ENCODE measurements at regions not wholly inside any gene's neighbourhood (a gene's known extent, or its start where the extent isn't known, plus 50 kb on each side); places are given as distances from the start of the nearest gene placed in this dataset.

DNA sequence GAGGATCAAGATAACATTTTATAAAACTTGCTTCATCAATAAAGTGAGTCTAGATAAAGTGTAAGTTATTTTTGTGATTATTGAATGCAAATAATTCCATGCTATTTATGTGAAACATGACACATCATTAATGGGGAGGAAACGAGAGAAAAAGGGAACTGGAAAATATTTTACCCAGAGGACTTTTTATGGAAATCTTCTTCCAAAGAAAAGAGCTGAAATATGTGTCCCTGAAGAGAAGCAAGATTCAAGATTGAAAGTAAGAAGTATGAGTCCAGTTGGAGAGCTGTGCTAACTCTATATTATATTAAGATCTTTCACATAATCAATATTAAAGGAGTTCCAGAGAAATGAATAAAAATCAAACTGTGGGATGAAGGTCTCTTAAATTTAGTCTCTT lies 1361.8 kb downstream of the GATA3 start:
- Histone ChIP-seq H3K9ac (ENCODE audit: insufficient read length, low read depth) (no peak overlapping the region), H3K27me3 (ENCODE audit: insufficient read depth, insufficient read length) (no peaks in the 10 kb centered on the region), H3K36me3 (ENCODE audit: insufficient read depth, insufficient read length, low read length) (no peaks in the 10 kb centered on the region), H3K9me3 (ENCODE audit: insufficient read depth, low read length) (no peaks in the 10 kb centered on the region; the same call in 1 of the 2 replicates), H3K4me3 (ENCODE audit: insufficient read length, low read depth) (no peak overlapping the region), H3K4me1 (ENCODE audit: insufficient read depth, insufficient read length) (no peaks in the 10 kb centered on the region)
- TF ChIP-seq YY1 (IDR thresholded peaks at IDR 0.05; ENCODE audit: insufficient read depth, insufficient read length) = no peak
- no peak for TF ChIP-seq SUZ12 (IDR thresholded peaks at IDR 0.05; ENCODE audit: extremely low read depth, insufficient read depth, insufficient read length)
- no peak for TF ChIP-seq ZNF274 (IDR thresholded peaks at IDR 0.05; ENCODE audit: low read depth, low read length)
- no peak for DNase-seq (ENCODE audit: low read depth, low spot score)

DNA sequence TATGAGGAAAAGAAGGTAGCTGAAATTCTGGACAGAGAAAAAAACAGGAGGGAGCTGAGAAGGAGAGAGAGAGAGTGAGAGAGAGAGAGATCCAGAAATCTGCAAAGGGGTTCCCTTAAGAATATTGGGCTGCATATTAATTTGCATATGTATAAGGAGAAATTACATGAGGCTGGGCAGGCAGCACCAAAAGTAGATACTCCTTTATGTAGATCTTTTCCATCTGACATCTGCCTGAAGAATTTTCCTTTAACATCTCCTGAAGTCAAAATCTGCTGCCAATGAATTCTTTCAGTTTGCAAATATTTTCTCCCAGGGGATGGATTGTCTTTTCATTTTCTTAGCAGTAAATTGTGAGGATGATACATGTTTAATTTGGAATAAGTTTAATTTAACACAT lies 1365.3 kb downstream of the GATA3 start:
- DNase-seq (ENCODE audit: low read depth, low spot score) = no peak
- Histone ChIP-seq H3K4me1 (ENCODE audit: insufficient read depth, insufficient read length) (no peaks in the 10 kb centered on the region), H3K27me3 (ENCODE audit: insufficient read depth, insufficient read length) (no peaks in the 10 kb centered on the region), H3K36me3 (ENCODE audit: insufficient read depth, insufficient read length, low read length) (no peaks in the 10 kb centered on the region), H3K9ac (ENCODE audit: insufficient read length, low read depth) (no peak overlapping the region), H3K9me3 (ENCODE audit: insufficient read depth, low read length) (no peaks in the 10 kb centered on the region; the same call in 1 of the 2 replicates), H3K4me3 (ENCODE audit: insufficient read length, low read depth) (no peak overlapping the region)
- TF ChIP-seq SUZ12 (IDR thresholded peaks at IDR 0.05; ENCODE audit: extremely low read depth, insufficient read depth, insufficient read length) (no peak), YY1 (IDR thresholded peaks at IDR 0.05; ENCODE audit: insufficient read depth, insufficient read length) (no peak), ZNF274 (IDR thresholded peaks at IDR 0.05; ENCODE audit: low read depth, low read length) (no peak)

- H3K36me3 ChIP-seq (ENCODE audit: insufficient read depth, insufficient read length, low read length) = no peaks in the 10 kb centered on the region
- no peak overlapping the region for H3K4me3 ChIP-seq (ENCODE audit: insufficient read length, low read depth)
- H3K9me3 ChIP-seq (ENCODE audit: insufficient read depth, low read length) = no peaks in the 10 kb centered on the region
- H3K9ac ChIP-seq (ENCODE audit: insufficient read length, low read depth) = no peak overlapping the region
- TF ChIP-seq ZNF274 (IDR thresholded peaks at IDR 0.05; ENCODE audit: low read depth, low read length) = no peak
- TF ChIP-seq SUZ12 (IDR thresholded peaks at IDR 0.05; ENCODE audit: extremely low read depth, insufficient read depth, insufficient read length) = no peak
- TF ChIP-seq YY1 (IDR thresholded peaks at IDR 0.05; ENCODE audit: insufficient read depth, insufficient read length) = no peak
- no peak for DNase-seq (ENCODE audit: low read depth, low spot score)
- H3K27me3 ChIP-seq (ENCODE audit: insufficient read depth, insufficient read length) = no peaks in the 10 kb centered on the region
- H3K4me1 ChIP-seq (ENCODE audit: insufficient read depth, insufficient read length) = no peaks in the 10 kb centered on the region
Measured at GRCh38 chr10:9427209-9427608, 1372.7 kb downstream of the GATA3 start.

DNA sequence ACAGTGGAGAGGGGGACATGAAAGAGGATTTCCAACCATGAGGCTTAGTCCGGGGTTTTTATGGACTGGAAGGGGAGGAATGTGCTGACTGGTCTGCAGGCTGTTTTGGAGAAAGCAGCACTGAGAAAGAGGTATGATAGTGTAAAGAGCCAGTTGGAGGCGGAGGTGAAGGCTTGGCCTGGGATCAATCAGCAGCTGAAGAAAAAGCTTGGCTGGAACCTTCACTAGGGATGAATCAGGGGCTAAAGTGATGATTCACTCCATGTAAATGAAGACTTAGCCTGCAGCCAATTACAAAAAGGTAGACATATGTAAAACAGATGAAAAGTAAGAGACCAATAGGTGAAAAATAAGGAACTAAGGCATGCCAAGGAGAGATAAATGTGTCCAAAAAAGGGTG lies 1382.6 kb downstream of the GATA3 start:
- TF ChIP-seq YY1 (IDR thresholded peaks at IDR 0.05; ENCODE audit: insufficient read depth, insufficient read length) = no peak
- no peak for TF ChIP-seq SUZ12 (IDR thresholded peaks at IDR 0.05; ENCODE audit: extremely low read depth, insufficient read depth, insufficient read length)
- no peak for TF ChIP-seq ZNF274 (IDR thresholded peaks at IDR 0.05; ENCODE audit: low read depth, low read length)
- Histone ChIP-seq H3K9ac (ENCODE audit: insufficient read length, low read depth) (no peak overlapping the region), H3K9me3 (ENCODE audit: insufficient read depth, low read length) (peaks cover 11% of the 10 kb centered on the region; the same call in 1 of the 2 replicates), H3K27me3 (ENCODE audit: insufficient read depth, insufficient read length) (no peaks in the 10 kb centered on the region), H3K4me1 (ENCODE audit: insufficient read depth, insufficient read length) (no peaks in the 10 kb centered on the region), H3K36me3 (ENCODE audit: insufficient read depth, insufficient read length, low read length) (no peaks in the 10 kb centered on the region), H3K4me3 (ENCODE audit: insufficient read length, low read depth) (no peak overlapping the region)
- DNase-seq (ENCODE audit: low read depth, low spot score) = no peak

- DNase-seq (ENCODE audit: low read depth, low spot score) = no peak
- Histone ChIP-seq H3K27me3 (ENCODE audit: insufficient read depth, insufficient read length) (no peaks in the 10 kb centered on the region), H3K36me3 (ENCODE audit: insufficient read depth, insufficient read length, low read length) (no peaks in the 10 kb centered on the region), H3K4me3 (ENCODE audit: insufficient read length, low read depth) (no peak overlapping the region), H3K9ac (ENCODE audit: insufficient read length, low read depth) (no peak overlapping the region), H3K9me3 (ENCODE audit: insufficient read depth, low read length) (no peaks in the 10 kb centered on the region), H3K4me1 (ENCODE audit: insufficient read depth, insufficient read length) (no peaks in the 10 kb centered on the region)
- TF ChIP-seq ZNF274 (IDR thresholded peaks at IDR 0.05; ENCODE audit: low read depth, low read length) (no peak), YY1 (IDR thresholded peaks at IDR 0.05; ENCODE audit: insufficient read depth, insufficient read length) (no peak), SUZ12 (IDR thresholded peaks at IDR 0.05; ENCODE audit: extremely low read depth, insufficient read depth, insufficient read length) (no peak)
Measured at GRCh38 chr10:9443758-9444157, 1389.3 kb downstream of the GATA3 start.

GRCh38 chr10:9449530-9449929 lies 1395.0 kb downstream of the GATA3 start:
- Histone ChIP-seq H3K27me3 (ENCODE audit: insufficient read depth, insufficient read length) (no peaks in the 10 kb centered on the region), H3K4me1 (ENCODE audit: insufficient read depth, insufficient read length) (no peaks in the 10 kb centered on the region), H3K4me3 (ENCODE audit: insufficient read length, low read depth) (no peak overlapping the region), H3K9ac (ENCODE audit: insufficient read length, low read depth) (no peak overlapping the region), H3K36me3 (ENCODE audit: insufficient read depth, insufficient read length, low read length) (no peaks in the 10 kb centered on the region), H3K9me3 (ENCODE audit: insufficient read depth, low read length) (peaks cover 7% of the 10 kb centered on the region; the same call in 1 of the 2 replicates)
- no peak for TF ChIP-seq YY1 (IDR thresholded peaks at IDR 0.05; ENCODE audit: insufficient read depth, insufficient read length)
- TF ChIP-seq ZNF274 (IDR thresholded peaks at IDR 0.05; ENCODE audit: low read depth, low read length) = no peak
- TF ChIP-seq SUZ12 (IDR thresholded peaks at IDR 0.05; ENCODE audit: extremely low read depth, insufficient read depth, insufficient read length) = no peak
- DNase-seq (ENCODE audit: low read depth, low spot score) = no peak

DNA sequence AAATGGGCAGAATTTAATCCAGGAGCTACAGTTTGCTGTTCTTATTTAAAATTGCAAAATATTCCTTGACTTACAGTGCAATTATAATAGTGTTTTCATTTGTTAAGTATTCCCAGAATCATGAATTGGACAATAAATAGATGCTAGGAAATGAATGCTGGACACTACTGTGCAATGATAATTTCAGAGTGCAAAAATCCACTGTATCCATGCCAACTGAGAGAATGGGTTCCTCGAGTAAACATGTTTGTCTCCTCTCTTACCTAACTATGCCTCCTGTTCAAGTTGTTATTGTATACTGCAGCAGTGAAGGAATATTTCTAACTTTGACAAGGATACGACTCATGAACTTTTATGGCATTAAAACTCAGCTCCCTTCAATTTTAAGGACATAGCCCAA lies 1396.3 kb downstream of the GATA3 start:
- DNase-seq (ENCODE audit: low read depth, low spot score) = no peak
- no peak overlapping the region for H3K9ac ChIP-seq (ENCODE audit: insufficient read length, low read depth)
- TF ChIP-seq ZNF274 (IDR thresholded peaks at IDR 0.05; ENCODE audit: low read depth, low read length) (no peak), SUZ12 (IDR thresholded peaks at IDR 0.05; ENCODE audit: extremely low read depth, insufficient read depth, insufficient read length) (no peak), YY1 (IDR thresholded peaks at IDR 0.05; ENCODE audit: insufficient read depth, insufficient read length) (no peak)
- no peaks in the 10 kb centered on the region for H3K36me3 ChIP-seq (ENCODE audit: insufficient read depth, insufficient read length, low read length)
- no peaks in the 10 kb centered on the region for H3K4me1 ChIP-seq (ENCODE audit: insufficient read depth, insufficient read length)
- no peak overlapping the region for H3K4me3 ChIP-seq (ENCODE audit: insufficient read length, low read depth)
- H3K9me3 ChIP-seq (ENCODE audit: insufficient read depth, low read length) = peaks cover 7% of the 10 kb centered on the region; the same call in 1 of the 2 replicates
- H3K27me3 ChIP-seq (ENCODE audit: insufficient read depth, insufficient read length) = no peaks in the 10 kb centered on the region
